ENCODE measurements at regions not wholly inside any gene's neighbourhood (a gene's known extent, or its start where the extent isn't known, plus 50 kb on each side); places are given as distances from the start of the nearest gene placed in this dataset.

GRCh38 chr7:82701949-82702348 is 258.4 kb upstream of the CACNA2D1 start:
- H3K36me3 Mint-ChIP-seq, result no peaks in the 10 kb centered on the region
- Histone ChIP-seq H3K27ac (ENCODE audit: insufficient read depth, low read length, poor library complexity, severe bottlenecking) (no peak overlapping the region), H3K27me3 (ENCODE audit: control insufficient read depth, insufficient read depth, low read length) (no peaks in the 10 kb centered on the region), H3K36me3 (ENCODE audit: control insufficient read depth, insufficient read depth, low read length) (no peaks in the 10 kb centered on the region), H3K4me1 (ENCODE audit: control insufficient read depth, insufficient read depth, low read length, poor library complexity, severe bottlenecking) (no peaks in the 10 kb centered on the region), H3K4me3 (ENCODE audit: low read depth, low read length) (no peak overlapping the region), H3K9me3 (ENCODE audit: control insufficient read depth in 2 of 2, low read length in 2 of 2) (no peaks in the 10 kb centered on the region)
- ATAC-seq (ENCODE audit: low read depth in 2 of 2) (no peak), DNase-seq (no peak)
- no peaks in the 10 kb centered on the region for H3K27me3 Mint-ChIP-seq
- H3K9me3 Mint-ChIP-seq, result peaks cover 0 to 7% (median 1%) of the 10 kb centered on the region in 7 donors
- H3K4me3 Mint-ChIP-seq, result no peak overlapping the region
- no peaks in the 10 kb centered on the region for H3K4me1 Mint-ChIP-seq
- no peak overlapping the region for H3K27ac Mint-ChIP-seq

DNA sequence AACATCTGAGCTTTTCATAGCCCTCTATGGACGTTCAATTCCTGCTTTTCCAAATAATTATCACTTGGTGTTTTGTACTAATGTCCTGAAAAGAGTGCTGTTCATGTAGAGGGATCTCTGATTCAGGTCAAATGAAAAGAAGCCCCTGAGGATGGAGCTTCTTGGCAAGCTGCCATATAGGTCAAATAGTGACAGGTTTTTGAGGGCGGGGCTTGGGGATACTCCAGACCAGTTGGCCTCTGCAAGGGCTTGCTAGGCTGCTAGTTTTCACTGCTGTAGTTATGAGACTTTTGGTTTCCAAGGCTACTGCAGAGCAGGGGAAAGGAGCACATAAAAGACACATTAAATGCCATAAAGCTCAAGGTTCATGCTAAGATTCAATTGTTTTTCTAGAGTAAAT is 257.2 kb upstream of the CACNA2D1 start:
- H3K9me3 Mint-ChIP-seq, result peaks cover 0 to 7% (median 2%) of the 10 kb centered on the region in 7 donors
- H3K27ac ChIP-seq (ENCODE audit: insufficient read depth, low read length, poor library complexity, severe bottlenecking), result no peak overlapping the region

DNA sequence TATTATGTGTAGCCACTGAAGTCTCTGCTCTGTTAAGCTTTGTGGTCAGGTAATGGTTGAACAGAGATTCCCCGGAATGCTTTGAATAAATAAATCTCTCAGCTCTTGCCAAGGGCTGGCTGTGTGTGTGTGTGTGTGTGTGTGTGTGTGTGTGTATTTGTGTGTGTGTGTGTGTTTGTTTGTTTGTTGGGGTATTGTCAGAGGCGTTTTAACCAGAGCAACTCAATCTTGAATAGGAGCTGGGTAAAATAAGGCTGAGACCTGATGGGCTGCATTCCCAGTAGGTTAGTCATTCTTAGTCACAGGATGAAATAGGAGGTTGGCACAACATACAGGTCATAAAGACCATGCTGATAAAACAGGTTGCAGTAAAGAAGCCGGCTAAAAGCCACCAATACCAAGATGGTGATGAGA is 256.2 kb upstream of the CACNA2D1 start:
- no peak for DNase-seq
- Mint-ChIP-seq H3K9me3 (peaks cover 0 to 8% (median 2%) of the 10 kb centered on the region in 7 donors), H3K4me3 (no peak overlapping the region), H3K36me3 (no peaks in the 10 kb centered on the region), H3K27me3 (no peaks in the 10 kb centered on the region), H3K27ac (no peak overlapping the region), H3K4me1 (no peaks in the 10 kb centered on the region)
- ATAC-seq (ENCODE audit: low read depth in 2 of 2), result no peak
- H3K4me3 ChIP-seq (ENCODE audit: low read depth, low read length), result no peak overlapping the region
- no peaks in the 10 kb centered on the region for H3K27me3 ChIP-seq (ENCODE audit: control insufficient read depth, insufficient read depth, low read length)
- no peaks in the 10 kb centered on the region for H3K36me3 ChIP-seq (ENCODE audit: control insufficient read depth, insufficient read depth, low read length)
- no peaks in the 10 kb centered on the region for H3K4me1 ChIP-seq (ENCODE audit: control insufficient read depth, insufficient read depth, low read length, poor library complexity, severe bottlenecking)
- H3K27ac ChIP-seq (ENCODE audit: insufficient read depth, low read length, poor library complexity, severe bottlenecking), result no peak overlapping the region
- H3K9me3 ChIP-seq (ENCODE audit: control insufficient read depth in 2 of 2, low read length in 2 of 2), result no peaks in the 10 kb centered on the region

More for the DNA sequence above, 257.2 kb upstream of the CACNA2D1 start:
- H3K4me1 ChIP-seq (ENCODE audit: control insufficient read depth, insufficient read depth, low read length, poor library complexity, severe bottlenecking), result no peaks in the 10 kb centered on the region
- DNase-seq (no peak), ATAC-seq (ENCODE audit: low read depth in 2 of 2) (no peak)
- no peak overlapping the region for H3K4me3 Mint-ChIP-seq
- H3K27me3 Mint-ChIP-seq, result no peaks in the 10 kb centered on the region
- H3K36me3 Mint-ChIP-seq, result no peaks in the 10 kb centered on the region
- no peak overlapping the region for H3K4me3 ChIP-seq (ENCODE audit: low read depth, low read length)
- H3K27ac Mint-ChIP-seq, result no peak overlapping the region
- no peaks in the 10 kb centered on the region for H3K9me3 ChIP-seq (ENCODE audit: control insufficient read depth in 2 of 2, low read length in 2 of 2)
- no peaks in the 10 kb centered on the region for H3K4me1 Mint-ChIP-seq
- no peaks in the 10 kb centered on the region for H3K36me3 ChIP-seq (ENCODE audit: control insufficient read depth, insufficient read depth, low read length)
- no peaks in the 10 kb centered on the region for H3K27me3 ChIP-seq (ENCODE audit: control insufficient read depth, insufficient read depth, low read length)

- Mint-ChIP-seq H3K4me3 (no peak overlapping the region), H3K9me3 (peaks cover 0 to 7% (median 4%) of the 10 kb centered on the region in 7 donors), H3K27ac (no peak overlapping the region), H3K4me1 (no peaks in the 10 kb centered on the region), H3K27me3 (no peaks in the 10 kb centered on the region), H3K36me3 (no peaks in the 10 kb centered on the region)
- no peaks in the 10 kb centered on the region for H3K27me3 ChIP-seq (ENCODE audit: control insufficient read depth, insufficient read depth, low read length)
- no peaks in the 10 kb centered on the region for H3K9me3 ChIP-seq (ENCODE audit: control insufficient read depth in 2 of 2, low read length in 2 of 2)
- H3K4me1 ChIP-seq (ENCODE audit: control insufficient read depth, insufficient read depth, low read length, poor library complexity, severe bottlenecking), result no peaks in the 10 kb centered on the region
- no peaks in the 10 kb centered on the region for H3K36me3 ChIP-seq (ENCODE audit: control insufficient read depth, insufficient read depth, low read length)
- no peak for DNase-seq
- no peak overlapping the region for H3K27ac ChIP-seq (ENCODE audit: insufficient read depth, low read length, poor library complexity, severe bottlenecking)
- H3K4me3 ChIP-seq (ENCODE audit: low read depth, low read length), result no peak overlapping the region
- no peak for ATAC-seq (ENCODE audit: low read depth in 2 of 2)
Observed at GRCh38 chr7:82697897-82698296, 254.3 kb upstream of the CACNA2D1 start.

- Histone ChIP-seq H3K9me3 (ENCODE audit: control insufficient read depth in 2 of 2, low read length in 2 of 2) (no peaks in the 10 kb centered on the region), H3K4me3 (ENCODE audit: low read depth, low read length) (no peak overlapping the region), H3K36me3 (ENCODE audit: control insufficient read depth, insufficient read depth, low read length) (no peaks in the 10 kb centered on the region), H3K27ac (ENCODE audit: insufficient read depth, low read length, poor library complexity, severe bottlenecking) (no peak overlapping the region), H3K27me3 (ENCODE audit: control insufficient read depth, insufficient read depth, low read length) (no peaks in the 10 kb centered on the region), H3K4me1 (ENCODE audit: control insufficient read depth, insufficient read depth, low read length, poor library complexity, severe bottlenecking) (no peaks in the 10 kb centered on the region)
- ATAC-seq (ENCODE audit: low read depth in 2 of 2), result no peak
- no peaks in the 10 kb centered on the region for H3K27me3 Mint-ChIP-seq
- no peak for DNase-seq
- no peak overlapping the region for H3K4me3 Mint-ChIP-seq
- no peak overlapping the region for H3K27ac Mint-ChIP-seq
- H3K9me3 Mint-ChIP-seq, result peaks cover 0 to 7% (median 5%) of the 10 kb centered on the region in 7 donors
- H3K36me3 Mint-ChIP-seq, result no peaks in the 10 kb centered on the region
- no peaks in the 10 kb centered on the region for H3K4me1 Mint-ChIP-seq
Observed at GRCh38 chr7:82696631-82697030, 253.1 kb upstream of the CACNA2D1 start.

GRCh38 chr7:82694022-82694421 is 250.4 kb upstream of the CACNA2D1 start:
- ATAC-seq (ENCODE audit: low read depth in 2 of 2), result no peak
- H3K4me1 ChIP-seq (ENCODE audit: control insufficient read depth, insufficient read depth, low read length, poor library complexity, severe bottlenecking), result no peaks in the 10 kb centered on the region
- no peak overlapping the region for H3K4me3 ChIP-seq (ENCODE audit: low read depth, low read length)
- H3K27ac Mint-ChIP-seq, result no peak overlapping the region
- no peak overlapping the region for H3K4me3 Mint-ChIP-seq
- H3K9me3 ChIP-seq (ENCODE audit: control insufficient read depth in 2 of 2, low read length in 2 of 2), result no peaks in the 10 kb centered on the region
- H3K4me1 Mint-ChIP-seq, result no peaks in the 10 kb centered on the region
- H3K27ac ChIP-seq (ENCODE audit: insufficient read depth, low read length, poor library complexity, severe bottlenecking), result no peak overlapping the region
- no peaks in the 10 kb centered on the region for H3K27me3 ChIP-seq (ENCODE audit: control insufficient read depth, insufficient read depth, low read length)
- no peaks in the 10 kb centered on the region for H3K27me3 Mint-ChIP-seq
- H3K9me3 Mint-ChIP-seq, result peaks cover 0 to 13% (median 7%) of the 10 kb centered on the region in 7 donors
- DNase-seq, result no peak
- no peaks in the 10 kb centered on the region for H3K36me3 Mint-ChIP-seq
- no peaks in the 10 kb centered on the region for H3K36me3 ChIP-seq (ENCODE audit: control insufficient read depth, insufficient read depth, low read length)

GRCh38 chr7:82690929-82691328 is 247.4 kb upstream of the CACNA2D1 start:
- Mint-ChIP-seq H3K4me1 (no peaks in the 10 kb centered on the region), H3K4me3 (no peak overlapping the region), H3K27ac (no peak overlapping the region), H3K9me3 (peaks cover 2 to 13% (median 5%) of the 10 kb centered on the region in 7 donors), H3K36me3 (no peaks in the 10 kb centered on the region), H3K27me3 (no peaks in the 10 kb centered on the region)
- DNase-seq (no peak), ATAC-seq (ENCODE audit: low read depth in 2 of 2) (no peak)
- H3K27me3 ChIP-seq (ENCODE audit: control insufficient read depth, insufficient read depth, low read length), result no peaks in the 10 kb centered on the region
- H3K4me3 ChIP-seq (ENCODE audit: low read depth, low read length), result no peak overlapping the region
- H3K4me1 ChIP-seq (ENCODE audit: control insufficient read depth, insufficient read depth, low read length, poor library complexity, severe bottlenecking), result no peaks in the 10 kb centered on the region
- no peaks in the 10 kb centered on the region for H3K9me3 ChIP-seq (ENCODE audit: control insufficient read depth in 2 of 2, low read length in 2 of 2)
- H3K36me3 ChIP-seq (ENCODE audit: control insufficient read depth, insufficient read depth, low read length), result no peaks in the 10 kb centered on the region
- H3K27ac ChIP-seq (ENCODE audit: insufficient read depth, low read length, poor library complexity, severe bottlenecking), result no peak overlapping the region

GRCh38 chr7:82685214-82685613 is 241.6 kb upstream of the CACNA2D1 start:
- Histone ChIP-seq H3K27me3 (ENCODE audit: control insufficient read depth, insufficient read depth, low read length) (no peaks in the 10 kb centered on the region), H3K27ac (ENCODE audit: insufficient read depth, low read length, poor library complexity, severe bottlenecking) (no peak overlapping the region), H3K4me1 (ENCODE audit: control insufficient read depth, insufficient read depth, low read length, poor library complexity, severe bottlenecking) (no peaks in the 10 kb centered on the region), H3K9me3 (ENCODE audit: control insufficient read depth in 2 of 2, low read length in 2 of 2) (no peaks in the 10 kb centered on the region), H3K4me3 (ENCODE audit: low read depth, low read length) (no peak overlapping the region), H3K36me3 (ENCODE audit: control insufficient read depth, insufficient read depth, low read length) (no peaks in the 10 kb centered on the region)
- peaks cover 0 to 3% (median 2%) of the 10 kb centered on the region in 7 donors for H3K9me3 Mint-ChIP-seq
- no peak overlapping the region for H3K4me3 Mint-ChIP-seq
- ATAC-seq (ENCODE audit: low read depth in 2 of 2) (no peak), DNase-seq (no peak)
- no peak overlapping the region for H3K27ac Mint-ChIP-seq
- no peaks in the 10 kb centered on the region for H3K27me3 Mint-ChIP-seq
- peaks cover 2% of the 10 kb centered on the region for H3K36me3 Mint-ChIP-seq
- no peaks in the 10 kb centered on the region for H3K4me1 Mint-ChIP-seq

Measured in CD4-positive, CD25-positive, alpha-beta regulatory T cell (primary cell).